Gastrocnemius medialis (tissue), 4 donors: ENCODE measurements at regions not wholly inside any gene's neighbourhood (a gene's known extent, or its start where the extent isn't known, plus 50 kb on each side); places are given as distances from the start of the nearest gene placed in this dataset.

Experiments
- ATAC-seq, 2 donors: fragments of 150-250 bp; one replicate each; pipeline ENCODE4 v1.9.1; 2016
- DNase-seq, 2 donors: peaks; one replicate each; pipeline ENCODE4 v3.0.0-alpha.2; 2019
- H3K27ac ChIP-seq, 4 donors: fragments of 200-600 bp; sonication (generic); 1 replicate in 1 of 4; 2 replicates in 3 of 4; pipeline ENCODE4 v1.5.1; 2016 to 2018; ENCODE audit warnings: mild to moderate bottlenecking in 2 of 4, moderate library complexity in 1 of 4
- H3K27me3 ChIP-seq, 3 donors: fragments of 200-600 bp; sonication (generic) in 2 of 3; 1 replicate in 1 of 3; 2 replicates in 2 of 3; pipeline versions ENCODE4 v1.5.1 to v1.6.0; 2016 to 2019; ENCODE audit warnings: mild to moderate bottlenecking in 1 of 3, moderate library complexity in 1 of 3
- H3K36me3 ChIP-seq, 2 donors: fragments of 200-600 bp; sonication (generic) in 1 of 2; one replicate each; pipeline ENCODE4 v1.5.1; 2017 to 2018
- H3K4me1 ChIP-seq, 2 donors: fragments of 200-600 bp; sonication (generic) in 1 of 2; one replicate each; pipeline ENCODE4 v1.5.1; 2016 to 2017; ENCODE audit warnings: mild to moderate bottlenecking in 2 of 2
- H3K4me3 ChIP-seq, 4 donors: fragments of 200-600 bp; sonication (generic) in 3 of 4; 1 replicate in 1 of 4; 2 replicates in 3 of 4; pipeline ENCODE4 v1.5.1; 2016 to 2019; ENCODE audit warnings: mild to moderate bottlenecking in 2 of 4
- H3K9me3 ChIP-seq, 3 donors: fragments of 200-600 bp; sonication (generic) in 2 of 3; 1 replicate in 1 of 3; 2 replicates in 2 of 3; pipeline ENCODE4 v1.5.1; 2016 to 2019
- POLR2A ChIP-seq, 2 donors: fragments of 450-650 bp; IDR thresholded peaks; one replicate each; pipeline ENCODE4 v1.6.1; 2017; ENCODE audit warnings: antibody characterized with exemption in 2 of 2, mild to moderate bottlenecking in 2 of 2, moderate library complexity in 2 of 2
- in situ Hi-C, 4 donors: fragments of 200-750 bp; cut with MboI; loops; one replicate each; pipeline versions ENCODE4 v1.15.0 to v1.8.0; 2017; ENCODE audit warnings: low sequenced_read_pairs in 4 of 4
- intact Hi-C: fragments of 100-400 bp; cut with DNase I; formaldehyde crosslinking; loops from one replicate; pipeline ENCODE4 v1.15.1; 2023; ENCODE audit warnings: low total_unique reads
- TF ChIP-seq, protein P1 (sequence below), 5 experiments: fragments of 450-650 bp in 3 of 5; fragments of 200-600 bp in 2 of 5; sonication (generic) in 2 of 5; IDR thresholded peaks in 4 of 5; conservative IDR thresholded peaks in 1 of 5; 1 replicate in 4 of 5; 2 replicates in 1 of 5; pipeline ENCODE4 v1.5.1; 2016 to 2019; ENCODE audit warnings: antibody characterized with exemption in 5 of 5, mild to moderate bottlenecking in 3 of 5, moderate library complexity in 3 of 5

DNA sequence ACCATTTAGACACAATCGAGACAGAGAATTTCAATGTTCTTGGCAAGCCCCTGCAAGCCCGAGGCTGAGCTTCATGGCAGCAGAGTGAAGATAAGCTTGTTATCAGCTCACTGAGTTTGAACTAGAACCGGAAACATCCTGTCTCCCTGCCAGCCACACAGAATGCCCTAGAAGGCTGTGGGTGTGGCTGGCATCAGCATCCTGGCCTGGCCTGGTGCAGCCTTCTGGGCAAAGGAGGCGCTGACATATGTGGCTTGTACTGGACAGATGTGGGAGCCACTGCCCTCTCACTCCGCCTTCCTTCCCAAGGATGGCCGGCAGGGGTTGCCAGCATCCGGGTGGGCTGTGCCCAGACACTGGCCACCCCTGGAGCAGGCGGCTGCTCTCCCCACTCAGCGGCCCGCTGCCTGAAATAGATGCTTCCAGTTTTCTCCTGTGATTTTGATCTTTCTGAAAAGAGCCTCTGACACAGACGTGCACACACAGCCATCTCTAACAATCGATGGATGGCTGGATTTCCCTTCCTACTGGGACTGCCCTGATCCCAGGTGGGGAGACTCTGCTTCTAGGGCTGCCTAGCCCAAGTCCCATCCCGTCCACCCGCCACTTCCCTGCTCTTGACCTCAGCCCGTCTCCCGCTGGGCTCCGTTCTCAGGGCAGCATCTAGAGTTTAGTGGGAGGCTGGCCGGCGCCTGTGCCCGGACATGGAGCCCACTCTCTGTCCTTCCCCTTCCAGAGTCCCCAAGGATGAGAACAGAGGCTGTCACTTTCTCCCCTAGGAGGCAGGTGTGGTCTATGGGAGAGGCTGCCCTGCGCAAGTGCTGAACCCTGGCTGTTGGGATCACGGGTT is 149.7 kb downstream of the CTTN start:
- Histone ChIP-seq H3K36me3 (no peaks in the 10 kb centered on the region), H3K4me3 (no peak overlapping the region), H3K4me1 (no peaks in the 10 kb centered on the region), H3K27ac (no peak overlapping the region), H3K9me3 (no peaks in the 10 kb centered on the region), H3K27me3 (peaks cover 22 to 30% (median 27%) of the 10 kb centered on the region in 3 donors)
- intact Hi-C loops = no loop called here
- ATAC-seq = no peak
- TF ChIP-seq, protein P1, sequence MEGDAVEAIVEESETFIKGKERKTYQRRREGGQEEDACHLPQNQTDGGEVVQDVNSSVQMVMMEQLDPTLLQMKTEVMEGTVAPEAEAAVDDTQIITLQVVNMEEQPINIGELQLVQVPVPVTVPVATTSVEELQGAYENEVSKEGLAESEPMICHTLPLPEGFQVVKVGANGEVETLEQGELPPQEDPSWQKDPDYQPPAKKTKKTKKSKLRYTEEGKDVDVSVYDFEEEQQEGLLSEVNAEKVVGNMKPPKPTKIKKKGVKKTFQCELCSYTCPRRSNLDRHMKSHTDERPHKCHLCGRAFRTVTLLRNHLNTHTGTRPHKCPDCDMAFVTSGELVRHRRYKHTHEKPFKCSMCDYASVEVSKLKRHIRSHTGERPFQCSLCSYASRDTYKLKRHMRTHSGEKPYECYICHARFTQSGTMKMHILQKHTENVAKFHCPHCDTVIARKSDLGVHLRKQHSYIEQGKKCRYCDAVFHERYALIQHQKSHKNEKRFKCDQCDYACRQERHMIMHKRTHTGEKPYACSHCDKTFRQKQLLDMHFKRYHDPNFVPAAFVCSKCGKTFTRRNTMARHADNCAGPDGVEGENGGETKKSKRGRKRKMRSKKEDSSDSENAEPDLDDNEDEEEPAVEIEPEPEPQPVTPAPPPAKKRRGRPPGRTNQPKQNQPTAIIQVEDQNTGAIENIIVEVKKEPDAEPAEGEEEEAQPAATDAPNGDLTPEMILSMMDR (IDR thresholded peaks at IDR 0.05 in 4 of 5, conservative IDR thresholded peaks at IDR 0.05 in 1 of 5) = no peak
- no peak for TF ChIP-seq POLR2A (IDR thresholded peaks at IDR 0.05)
- in situ Hi-C loops = no loop called here
- no peak for DNase-seq

DNA sequence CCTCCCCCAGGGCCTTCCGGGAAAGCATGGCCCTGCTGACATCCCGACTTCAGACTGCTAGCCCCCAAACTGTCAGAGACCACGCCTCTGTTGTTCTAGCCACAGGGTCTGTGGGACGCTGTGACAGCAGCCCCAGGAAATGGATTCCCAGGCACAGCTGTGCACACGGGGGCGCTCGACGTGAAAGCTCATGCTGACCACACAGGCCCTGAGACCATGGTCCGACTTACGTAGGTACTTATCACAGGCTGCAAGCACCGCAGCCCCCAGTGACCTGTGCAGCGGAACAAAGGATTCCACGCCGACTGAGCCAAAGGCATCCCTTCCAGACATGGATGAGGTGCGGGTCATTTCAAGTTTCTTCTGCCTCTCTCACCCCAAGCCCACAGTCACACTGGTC is 150.6 kb downstream of the CTTN start:
- Histone ChIP-seq H3K27me3 (peaks cover 22 to 30% (median 27%) of the 10 kb centered on the region in 3 donors), H3K4me3 (no peak overlapping the region)
- no peak for ATAC-seq

DNA sequence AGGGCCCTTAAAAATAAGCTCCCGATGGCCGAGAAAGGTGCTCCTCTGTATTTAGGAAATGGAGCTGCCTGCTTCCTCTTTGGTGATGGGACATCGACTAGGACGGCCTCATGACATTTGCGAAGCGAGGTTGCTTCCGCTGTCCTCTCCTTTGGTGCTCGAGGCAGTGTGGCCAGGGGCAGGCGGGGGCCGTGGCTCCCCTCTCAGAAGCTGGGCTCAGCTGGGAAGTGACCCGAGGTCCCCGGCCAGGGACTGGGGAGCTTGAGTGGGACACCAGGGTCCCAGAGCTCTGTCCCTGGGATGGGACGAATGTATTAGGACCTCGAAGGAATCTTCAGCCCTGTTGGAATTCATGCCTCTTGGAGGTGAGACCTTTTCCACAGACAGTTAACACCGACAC is 151.1 kb downstream of the CTTN start:
- Histone ChIP-seq H3K4me1 (no peaks in the 10 kb centered on the region), H3K4me3 (no peak overlapping the region), H3K27me3 (peaks cover 22 to 30% (median 27%) of the 10 kb centered on the region in 3 donors), H3K27ac (no peak overlapping the region), H3K36me3 (no peaks in the 10 kb centered on the region), H3K9me3 (no peaks in the 10 kb centered on the region)
- DNase-seq (no peak), ATAC-seq (no peak)
- TF ChIP-seq, protein P1 (IDR thresholded peaks at IDR 0.05 in 4 of 5, conservative IDR thresholded peaks at IDR 0.05 in 1 of 5) = no peak
- TF ChIP-seq POLR2A (IDR thresholded peaks at IDR 0.05) = no peak
- intact Hi-C loops = no loop called here
- in situ Hi-C loops = no loop called here

More for the DNA sequence above, 150.6 kb downstream of the CTTN start:
- in situ Hi-C loops (no loop called here), intact Hi-C loops (no loop called here)
- no peaks in the 10 kb centered on the region for H3K9me3 ChIP-seq
- H3K4me1 ChIP-seq = no peaks in the 10 kb centered on the region
- H3K27ac ChIP-seq = no peak overlapping the region
- H3K36me3 ChIP-seq = no peaks in the 10 kb centered on the region
- no peak for DNase-seq
- no peak for TF ChIP-seq POLR2A (IDR thresholded peaks at IDR 0.05)
- TF ChIP-seq, protein P1 (IDR thresholded peaks at IDR 0.05 in 4 of 5, conservative IDR thresholded peaks at IDR 0.05 in 1 of 5) = no peak

DNA sequence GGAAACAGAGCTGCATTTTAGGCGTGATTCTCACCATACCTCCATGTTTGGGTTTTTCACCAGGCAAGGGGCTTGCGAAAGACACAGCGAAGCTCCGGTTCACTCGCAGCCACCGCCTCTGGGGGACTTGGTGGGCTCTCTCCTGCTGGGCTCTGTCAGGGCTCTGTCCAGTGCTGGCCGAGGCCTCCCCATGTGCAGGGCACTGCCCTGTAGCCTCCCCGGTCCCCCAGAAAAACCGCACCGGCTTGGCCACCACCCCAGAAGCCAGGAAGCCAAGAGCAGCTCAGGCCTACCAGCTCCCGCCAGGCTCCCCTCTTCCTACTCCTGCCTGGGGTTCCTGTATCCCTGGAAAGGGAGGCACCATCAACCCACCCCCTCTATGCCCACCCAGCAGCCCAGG is 151.5 kb downstream of the CTTN start:
- TF ChIP-seq, protein P1 (IDR thresholded peaks at IDR 0.05 in 4 of 5, conservative IDR thresholded peaks at IDR 0.05 in 1 of 5) = no peak
- no peak for TF ChIP-seq POLR2A (IDR thresholded peaks at IDR 0.05)
- Histone ChIP-seq H3K36me3 (no peaks in the 10 kb centered on the region), H3K27ac (no peak overlapping the region), H3K27me3 (peaks cover 22 to 26% (median 24%) of the 10 kb centered on the region in 3 donors), H3K9me3 (no peaks in the 10 kb centered on the region), H3K4me3 (no peak overlapping the region), H3K4me1 (no peaks in the 10 kb centered on the region)
- intact Hi-C loops (no loop called here), in situ Hi-C loops (no loop called here)
- ATAC-seq (no peak), DNase-seq (no peak)
